GM12892 (cell line): ENCODE measurements at regions not wholly inside any gene's neighbourhood (a gene's known extent, or its start where the extent isn't known, plus 50 kb on each side); places are given as distances from the start of the nearest gene placed in this dataset.

Experiments used
- POLR2A ChIP-seq: IDR thresholded peaks from 2 replicates; pipeline ENCODE4 v1.6.1; 2011; ENCODE audit warnings: low read depth, low read length, control low read depth
- TAF1 ChIP-seq: IDR thresholded peaks from 2 replicates; pipeline ENCODE4 v1.6.1; 2011; ENCODE audit warnings: low read depth, mild to moderate bottlenecking, control low read depth, low read length, borderline replicate concordance

DNA sequence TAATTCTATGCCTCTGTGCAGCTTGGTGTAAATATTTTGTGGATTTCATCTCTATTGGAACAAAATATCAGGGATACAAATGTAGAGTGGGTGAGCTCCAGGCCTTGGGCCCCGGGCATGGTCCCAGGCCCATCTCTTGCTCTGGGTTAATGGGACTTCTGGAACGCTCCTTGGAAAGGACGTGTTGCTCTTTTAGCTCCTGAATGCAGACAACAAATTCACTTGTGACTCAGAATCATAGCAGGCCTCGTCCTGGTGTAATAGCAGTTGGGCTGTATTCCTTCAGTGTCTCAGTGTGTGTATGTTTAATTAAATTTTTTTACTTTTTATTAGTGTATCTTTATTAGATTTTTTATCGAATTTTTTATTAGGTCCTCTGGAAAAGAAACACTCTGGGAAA, 266.7 kb upstream of the C2CD4B start:
- no peak for TF ChIP-seq TAF1
- TF ChIP-seq POLR2A = no peak
